Trophoblast cell (in vitro differentiated cells and primary cell): ENCODE measurements at regions not wholly inside any gene's neighbourhood (a gene's known extent, or its start where the extent isn't known, plus 50 kb on each side); places are given as distances from the start of the nearest gene placed in this dataset.

Experiments
- DNase-seq, 2 donors: peaks; one replicate each; pipeline ENCODE4 v3.0.0-alpha.2; 2016
- H2AFZ ChIP-seq: 2 replicates; pipeline ENCODE4 v1.6.1; 2013; ENCODE audit warnings: low read length, moderate library complexity, mild to moderate bottlenecking; ENCODE audit not compliant: insufficient read depth, poor library complexity
- H2AK5ac ChIP-seq: 2 replicates; pipeline ENCODE4 v1.6.1; 2013; ENCODE audit warnings: mild to moderate bottlenecking, low read length
- H2BK120ac ChIP-seq: 2 replicates; pipeline ENCODE4 v1.6.1; 2013; ENCODE audit warnings: low read length, mild to moderate bottlenecking, moderate library complexity; ENCODE audit not compliant: insufficient read depth, poor library complexity
- H2BK12ac ChIP-seq: 2 replicates; pipeline ENCODE4 v1.6.1; 2013; ENCODE audit warnings: mild to moderate bottlenecking, low read length, moderate library complexity
- H2BK5ac ChIP-seq: 2 replicates; pipeline ENCODE4 v1.6.1; 2013; ENCODE audit warnings: low read length, low read depth, moderate library complexity, mild to moderate bottlenecking; ENCODE audit not compliant: poor library complexity
- H3K14ac ChIP-seq: 2 replicates; pipeline ENCODE4 v1.6.1; 2013; ENCODE audit warnings: mild to moderate bottlenecking, low read length
- H3K18ac ChIP-seq: 2 replicates; pipeline ENCODE4 v1.6.1; 2013; ENCODE audit warnings: mild to moderate bottlenecking, low read length
- H3K23ac ChIP-seq: 2 replicates; pipeline ENCODE4 v1.6.1; 2013; ENCODE audit warnings: low read length
- H3K27ac ChIP-seq: 2 replicates; pipeline ENCODE4 v1.5.1; 2013; ENCODE audit warnings: low read depth, mild to moderate bottlenecking, inconsistent platforms, low read length, moderate library complexity
- H3K27me3 ChIP-seq: 2 replicates; pipeline ENCODE4 v1.6.1; 2013; ENCODE audit warnings: inconsistent platforms, mild to moderate bottlenecking, low read length, moderate library complexity; ENCODE audit not compliant: insufficient read depth
- H3K36me3 ChIP-seq, 2 experiments: 1 replicate in 1 of 2; 2 replicates in 1 of 2; pipeline ENCODE4 v1.6.1; 2013; ENCODE audit warnings: low read length in 2 of 2, mild to moderate bottlenecking in 2 of 2, moderate library complexity in 1 of 2; ENCODE audit not compliant: insufficient read depth in 2 of 2, control insufficient read depth in 1 of 2
- H3K4ac ChIP-seq: 2 replicates; pipeline ENCODE4 v1.6.1; 2013; ENCODE audit warnings: low read depth, mild to moderate bottlenecking, low read length, moderate library complexity
- H3K4me1 ChIP-seq, 2 experiments: 1 replicate in 1 of 2; 2 replicates in 1 of 2; pipeline ENCODE4 v1.6.1; 2013; ENCODE audit warnings: low read length in 2 of 2, mild to moderate bottlenecking in 2 of 2, moderate library complexity in 1 of 2; ENCODE audit not compliant: insufficient read depth in 2 of 2, control insufficient read depth in 1 of 2
- H3K4me2 ChIP-seq: 2 replicates; pipeline ENCODE4 v1.6.1; 2013; ENCODE audit warnings: inconsistent platforms, mild to moderate bottlenecking, low read length, moderate library complexity
- H3K4me3 ChIP-seq: 2 replicates; pipeline ENCODE4 v1.5.1; 2013; ENCODE audit warnings: mild to moderate bottlenecking, low read depth, low read length, inconsistent platforms
- H3K79me1 ChIP-seq: one replicate; pipeline ENCODE4 v1.6.1; 2013; ENCODE audit warnings: low read length
- H3K79me2 ChIP-seq: 2 replicates; pipeline ENCODE4 v1.6.1; 2013; ENCODE audit warnings: low read length, mild to moderate bottlenecking; ENCODE audit not compliant: control insufficient read depth, insufficient read depth, poor library complexity
- H3K9ac ChIP-seq: 2 replicates; pipeline ENCODE4 v1.6.1; 2013; ENCODE audit warnings: mild to moderate bottlenecking, low read length
- H3K9me3 ChIP-seq: 2 replicates; pipeline ENCODE4 v1.6.1; 2013; ENCODE audit warnings: low read depth, mild to moderate bottlenecking, control low read depth, inconsistent platforms, low read length; ENCODE audit not compliant: insufficient read depth
- H4K12ac ChIP-seq: 2 replicates; pipeline ENCODE4 v1.6.1; 2013; ENCODE audit warnings: low read depth, mild to moderate bottlenecking, low read length, moderate library complexity
- H4K8ac ChIP-seq: 2 replicates; pipeline ENCODE4 v1.6.1; 2013; ENCODE audit warnings: low read depth, mild to moderate bottlenecking, low read length, moderate library complexity
- H4K91ac ChIP-seq: one replicate; pipeline ENCODE4 v1.6.1; 2013; ENCODE audit warnings: low read depth, mild to moderate bottlenecking, low read length, moderate library complexity
- WGBS: extraction: QIAGEN DNeasy Blood & Tissue Kit; methylation state at CpG from one replicate; pipeline ENCODE4 v1.1.7; 2013; ENCODE audit warnings: missing lambda C conversion rate; ENCODE audit not compliant: insufficient read length, insufficient coverage; ENCODE audit errors: extremely low coverage; 5-methylcytosine and 5-hydroxymethylcytosine counted together

DNA sequence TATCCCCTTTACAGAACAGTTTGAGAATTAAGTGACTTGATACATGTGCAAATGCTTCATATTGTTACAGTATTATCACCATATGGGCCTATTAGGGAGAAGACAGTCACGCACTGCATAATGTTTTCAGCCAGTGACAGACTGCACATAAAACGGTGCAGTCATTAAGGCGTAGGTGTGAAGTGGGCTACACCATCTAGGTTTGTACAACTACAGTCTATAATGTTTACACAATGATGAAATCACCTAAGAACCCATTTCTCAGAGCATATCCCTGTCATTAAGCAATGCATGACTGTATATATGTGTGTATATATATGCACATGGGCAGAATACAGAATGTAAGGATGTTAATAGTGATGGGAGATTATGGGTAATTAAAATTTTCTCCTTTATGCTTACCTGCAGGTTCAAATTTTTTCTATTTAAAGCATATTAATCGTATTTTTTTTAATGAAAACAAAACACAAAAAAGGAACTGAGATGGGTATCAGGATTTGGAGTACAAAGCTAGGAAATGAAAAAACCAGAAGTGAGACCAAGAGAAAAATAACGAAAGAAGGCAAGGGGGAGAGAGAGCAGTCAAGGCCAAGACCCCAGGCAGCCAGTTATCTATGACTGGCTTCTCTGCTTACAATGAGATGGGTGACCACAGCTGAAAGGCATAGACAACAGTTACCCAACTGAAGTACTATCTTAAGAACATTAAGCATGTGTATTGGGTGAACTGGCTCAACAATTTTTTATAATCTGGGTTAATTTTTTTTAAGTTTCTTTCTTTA is 122.9 kb upstream of the DAB1 start:
- Histone ChIP-seq H2BK120ac (no peak overlapping the region), H2BK5ac (no peak overlapping the region), H3K9me3 (no peaks in the 10 kb centered on the region), H3K36me3 (no peaks in the 10 kb centered on the region), H3K23ac (no peak overlapping the region), H4K91ac (no peak overlapping the region), H3K79me2 (no peaks in the 10 kb centered on the region), H2AFZ (no peak overlapping the region), H4K8ac (no peak overlapping the region), H3K4ac (no peak overlapping the region), H2AK5ac (no peak overlapping the region), H2BK12ac (no peak overlapping the region), H3K27ac (no peak overlapping the region), H3K4me2 (no peak overlapping the region), H3K18ac (no peak overlapping the region), H3K4me1 (no peaks in the 10 kb centered on the region), H4K12ac (no peak overlapping the region), H3K27me3 (no peaks in the 10 kb centered on the region), H3K4me3 (no peak overlapping the region), H3K14ac (no peak overlapping the region), H3K9ac (no peak overlapping the region), H3K79me1 (no peaks in the 10 kb centered on the region)
- WGBS, result no CpG with 5 or more reads among the region's 5 CpGs
- DNase-seq, result no peak

GRCh38 chr1:57544345-57544744 is 120.5 kb upstream of the DAB1 start:
- Histone ChIP-seq H4K91ac (no peak overlapping the region), H3K4me1 (no peaks in the 10 kb centered on the region), H3K27me3 (no peaks in the 10 kb centered on the region), H3K23ac (no peak overlapping the region), H2BK12ac (no peak overlapping the region), H3K79me1 (no peaks in the 10 kb centered on the region), H2BK5ac (no peak overlapping the region), H3K14ac (no peak overlapping the region), H2BK120ac (no peak overlapping the region), H4K8ac (no peak overlapping the region), H2AK5ac (no peak overlapping the region), H3K4me2 (no peak overlapping the region), H3K27ac (no peak overlapping the region), H3K36me3 (no peaks in the 10 kb centered on the region), H4K12ac (no peak overlapping the region), H3K18ac (no peak overlapping the region), H3K4ac (no peak overlapping the region), H3K4me3 (no peak overlapping the region), H2AFZ (no peak overlapping the region), H3K79me2 (no peaks in the 10 kb centered on the region), H3K9ac (no peak overlapping the region), H3K9me3 (no peaks in the 10 kb centered on the region)
- DNase-seq, result no peak
- WGBS, result no CpG with 5 or more reads among the region's 2 CpGs

DNA sequence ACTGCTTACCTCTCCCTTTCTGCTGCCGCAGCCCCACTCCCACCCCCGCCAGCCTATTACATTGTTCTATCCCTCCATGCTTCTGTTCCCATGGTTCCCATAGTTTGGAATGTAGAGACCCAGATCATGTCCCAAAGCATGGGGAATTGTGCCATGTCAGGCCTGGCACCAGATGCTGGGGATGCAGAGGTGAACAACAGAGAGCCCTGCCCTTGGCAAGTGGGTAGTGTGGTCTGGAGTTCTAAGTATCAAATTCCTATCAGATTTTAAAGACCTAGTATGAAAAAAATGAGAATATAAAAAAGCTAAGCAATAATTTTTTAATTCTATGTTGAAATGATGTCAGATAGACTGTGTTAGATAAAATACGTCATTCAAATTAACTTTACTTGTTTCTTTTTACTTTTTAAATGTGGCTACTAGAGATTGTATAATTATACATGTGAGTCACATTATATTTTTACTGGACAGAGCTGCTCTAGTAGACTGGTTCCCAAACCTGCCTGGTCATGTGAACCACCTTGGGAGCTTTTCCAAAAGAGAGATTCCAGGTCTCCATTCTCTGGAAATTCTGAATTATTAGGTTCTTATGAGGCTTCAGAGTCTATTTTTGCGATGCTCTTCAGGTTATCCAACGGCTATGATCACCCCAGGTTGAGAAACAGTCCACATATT is 113.0 kb upstream of the DAB1 start:
- no peak overlapping the region for H2AFZ ChIP-seq
- H2AK5ac ChIP-seq, result no peak overlapping the region
- H3K27ac ChIP-seq, result no peak overlapping the region
- no peak for DNase-seq
- H3K27me3 ChIP-seq, result no peaks in the 10 kb centered on the region
- no CpG with 5 or more reads among the region's 5 CpGs for WGBS
- no peak overlapping the region for H3K4me3 ChIP-seq
- H3K4ac ChIP-seq, result no peak overlapping the region
- no peak overlapping the region for H2BK120ac ChIP-seq
- no peak overlapping the region for H3K23ac ChIP-seq
- no peak overlapping the region for H4K91ac ChIP-seq
- no peak overlapping the region for H2BK5ac ChIP-seq
- H4K8ac ChIP-seq, result no peak overlapping the region
- no peak overlapping the region for H4K12ac ChIP-seq
- no peaks in the 10 kb centered on the region for H3K36me3 ChIP-seq
- no peak overlapping the region for H3K18ac ChIP-seq
- no peaks in the 10 kb centered on the region for H3K79me1 ChIP-seq
- no peak overlapping the region for H3K14ac ChIP-seq
- no peak overlapping the region for H3K9ac ChIP-seq
- H3K79me2 ChIP-seq, result no peaks in the 10 kb centered on the region
- peaks cover 3% of the 10 kb centered on the region for H3K9me3 ChIP-seq
- H3K4me1 ChIP-seq, result no peaks in the 10 kb centered on the region
- no peak overlapping the region for H2BK12ac ChIP-seq
- H3K4me2 ChIP-seq, result no peak overlapping the region

DNA sequence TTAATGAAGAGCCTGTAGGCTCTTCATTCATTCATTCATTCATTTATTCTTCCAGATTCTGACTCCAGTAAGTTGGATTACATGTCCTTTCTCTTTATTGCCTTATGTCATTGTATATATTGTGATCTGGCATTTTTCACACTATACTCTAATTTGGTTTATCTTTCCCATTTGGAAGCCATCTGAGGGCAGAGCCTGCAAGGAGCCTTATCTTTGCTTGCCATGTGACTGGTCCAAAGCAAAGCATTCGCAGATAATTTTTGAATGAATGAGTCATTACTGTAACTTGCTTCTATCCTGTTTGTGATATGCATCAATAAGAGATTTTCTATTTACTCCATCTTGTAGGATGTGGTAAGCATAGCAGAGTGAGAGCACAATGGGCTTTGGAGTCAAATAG is 108.4 kb upstream of the DAB1 start:
- no peak overlapping the region for H3K4me2 ChIP-seq
- H3K14ac ChIP-seq, result no peak overlapping the region
- no peak overlapping the region for H3K27ac ChIP-seq
- no peaks in the 10 kb centered on the region for H3K79me1 ChIP-seq
- H3K27me3 ChIP-seq, result no peaks in the 10 kb centered on the region
- H3K79me2 ChIP-seq, result no peaks in the 10 kb centered on the region
- H2BK120ac ChIP-seq, result no peak overlapping the region
- H2AK5ac ChIP-seq, result no peak overlapping the region
- no peak overlapping the region for H2BK5ac ChIP-seq
- no peak overlapping the region for H4K8ac ChIP-seq
- H3K4me1 ChIP-seq, result no peaks in the 10 kb centered on the region
- H3K4ac ChIP-seq, result no peak overlapping the region
- DNase-seq, result no peak
- H3K9ac ChIP-seq, result no peak overlapping the region
- no peak overlapping the region for H3K4me3 ChIP-seq
- H3K18ac ChIP-seq, result no peak overlapping the region
- peaks cover 3% of the 10 kb centered on the region for H3K9me3 ChIP-seq
- WGBS, result no CpG with 5 or more reads among the region's 1 CpG
- no peak overlapping the region for H3K23ac ChIP-seq
- no peak overlapping the region for H4K91ac ChIP-seq
- no peak overlapping the region for H4K12ac ChIP-seq
- H2AFZ ChIP-seq, result no peak overlapping the region
- no peak overlapping the region for H2BK12ac ChIP-seq
- H3K36me3 ChIP-seq, result no peaks in the 10 kb centered on the region
